ENCODE measurements at regions not wholly inside any gene's neighbourhood (a gene's known extent, or its start where the extent isn't known, plus 50 kb on each side); places are given as distances from the start of the nearest gene placed in this dataset.
A peak's percentile ranks its signal among the peaks of the same experiment; 100 is the strongest.

- TF ChIP-seq CTCF (conservative IDR thresholded peaks at IDR 0.05; ENCODE audit: low read depth, low read length) = no peak
- no peak for TF ChIP-seq EZH2phosphoT487 (IDR thresholded peaks at IDR 0.05; ENCODE audit: borderline replicate concordance, low read length)
- TF ChIP-seq EZH2 (IDR thresholded peaks at IDR 0.05; ENCODE audit: low read length, unreplicated experiment) = no peak
- ATAC-seq (no peak), DNase-seq (no peak)
- no peak overlapping the region for H3K27ac ChIP-seq (ENCODE audit: low read length)
- ChIA-PET CTCF (no interaction called here), POLR2A (ENCODE audit: unreplicated experiment) (no interaction called here)
- peaks cover 22% of the 10 kb centered on the region for H3K4me1 ChIP-seq (ENCODE audit: insufficient read depth, low read length)
- H3K9ac ChIP-seq (ENCODE audit: low read length) = no peak overlapping the region
- H4K20me1 ChIP-seq (ENCODE audit: low read length) = no peaks in the 10 kb centered on the region
- no TSS peak for BruUV-seq (replicated peaks)
- H3K27me3 ChIP-seq (ENCODE audit: low read length) = no peaks in the 10 kb centered on the region
- intact Hi-C loops (cut with micrococcal nuclease) = no loop called here
- no peak overlapping the region for H3K4me3 ChIP-seq (ENCODE audit: low read length)
- H3K9me3 ChIP-seq (ENCODE audit: low read length) = no peaks in the 10 kb centered on the region
- H3K4me2 ChIP-seq (ENCODE audit: low read length) = no peak overlapping the region
- peaks cover 10% of the 10 kb centered on the region for H3F3A ChIP-seq (ENCODE audit: low read length, unreplicated experiment)
- H3K79me2 ChIP-seq (ENCODE audit: low read length) = no peaks in the 10 kb centered on the region
- H2AFZ ChIP-seq (ENCODE audit: low read length) = no peak overlapping the region
- no peaks in the 10 kb centered on the region for H3K36me3 ChIP-seq (ENCODE audit: low read depth, low read length)
- H3K9me2 ChIP-seq (replicated peaks; ENCODE audit: low read length) = no peaks in the 10 kb centered on the region
Measured at GRCh38 chr10:60485025-60485424, 95.3 kb upstream of the ANK3 start.

- peak; percentile 100 for DNase-seq
- Histone ChIP-seq H3K79me2 (ENCODE audit: low read length) (no peaks in the 10 kb centered on the region; the same call in 1 of the 2 replicates), H2AFZ (ENCODE audit: low read length) (peak overlapping the region; percentile 76), H3K36me3 (ENCODE audit: low read depth, low read length) (no peaks in the 10 kb centered on the region), H4K20me1 (ENCODE audit: low read length) (no peaks in the 10 kb centered on the region), H3K4me1 (ENCODE audit: insufficient read depth, low read length) (peaks cover 40% of the 10 kb centered on the region), H3K9ac (ENCODE audit: low read length) (peak overlapping the region; percentile 24), H3F3A (ENCODE audit: low read length, unreplicated experiment) (peaks cover 13% of the 10 kb centered on the region), H3K4me3 (ENCODE audit: low read length) (peak overlapping the region; percentile 23), H3K27ac (ENCODE audit: low read length) (peak overlapping the region; percentile 80), H3K9me2 (replicated peaks; ENCODE audit: low read length) (no peaks in the 10 kb centered on the region), H3K4me2 (ENCODE audit: low read length) (peak overlapping the region; percentile 73), H3K9me3 (ENCODE audit: low read length) (no peaks in the 10 kb centered on the region), H3K27me3 (ENCODE audit: low read length) (no peaks in the 10 kb centered on the region)
- TF ChIP-seq EZH2 (IDR thresholded peaks at IDR 0.05; ENCODE audit: low read length, unreplicated experiment) (no peak), CTCF (conservative IDR thresholded peaks at IDR 0.05; ENCODE audit: low read depth, low read length) (no peak), EZH2phosphoT487 (IDR thresholded peaks at IDR 0.05; ENCODE audit: borderline replicate concordance, low read length) (no peak)
- ChIA-PET POLR2A (ENCODE audit: unreplicated experiment) (interaction anchor here (1.0 kb wide), 1 partner anchor 56 kb away, joined by 4 read pairs; no protein-coding TSS in a partner anchor), CTCF (no interaction called here)
- ATAC-seq = peak; percentile 82
- TSS peak; percentile 52 for BruUV-seq (replicated peaks)
- intact Hi-C loops (cut with micrococcal nuclease) = loop anchor here (1.0 to 5.0 kb wide), 2 partner anchors 10 to 56 kb away; no protein-coding TSS in a partner anchor
Measured at GRCh38 chr10:60480865-60481563, 91.3 kb upstream of the ANK3 start.

Measured in PC-3 (cell line).